ENCODE measurements at regions not wholly inside any gene's neighbourhood (a gene's known extent, or its start where the extent isn't known, plus 50 kb on each side); places are given as distances from the start of the nearest gene placed in this dataset.

- no peak for DNase-seq (ENCODE audit: low spot score)
- no peak overlapping the region for H3K4me3 ChIP-seq
- no peaks in the 10 kb centered on the region for H3F3A ChIP-seq (ENCODE audit: low read depth)
- no peaks in the 10 kb centered on the region for H3K4me1 Mint-ChIP-seq
- no peaks in the 10 kb centered on the region for H3K79me2 ChIP-seq (ENCODE audit: low read depth)
- H3K9me3 Mint-ChIP-seq, result no peaks in the 10 kb centered on the region
- no peak overlapping the region for H3K27ac ChIP-seq
- no peaks in the 10 kb centered on the region for H3K4me1 ChIP-seq
- H3K36me3 ChIP-seq, result no peaks in the 10 kb centered on the region
- H3K27ac Mint-ChIP-seq, result no peak overlapping the region
- no peaks in the 10 kb centered on the region for H3K9me3 ChIP-seq (ENCODE audit: low read depth)
- no peaks in the 10 kb centered on the region for H3K27me3 ChIP-seq
- no peaks in the 10 kb centered on the region for H3K36me3 Mint-ChIP-seq
- TF ChIP-seq, protein P1, sequence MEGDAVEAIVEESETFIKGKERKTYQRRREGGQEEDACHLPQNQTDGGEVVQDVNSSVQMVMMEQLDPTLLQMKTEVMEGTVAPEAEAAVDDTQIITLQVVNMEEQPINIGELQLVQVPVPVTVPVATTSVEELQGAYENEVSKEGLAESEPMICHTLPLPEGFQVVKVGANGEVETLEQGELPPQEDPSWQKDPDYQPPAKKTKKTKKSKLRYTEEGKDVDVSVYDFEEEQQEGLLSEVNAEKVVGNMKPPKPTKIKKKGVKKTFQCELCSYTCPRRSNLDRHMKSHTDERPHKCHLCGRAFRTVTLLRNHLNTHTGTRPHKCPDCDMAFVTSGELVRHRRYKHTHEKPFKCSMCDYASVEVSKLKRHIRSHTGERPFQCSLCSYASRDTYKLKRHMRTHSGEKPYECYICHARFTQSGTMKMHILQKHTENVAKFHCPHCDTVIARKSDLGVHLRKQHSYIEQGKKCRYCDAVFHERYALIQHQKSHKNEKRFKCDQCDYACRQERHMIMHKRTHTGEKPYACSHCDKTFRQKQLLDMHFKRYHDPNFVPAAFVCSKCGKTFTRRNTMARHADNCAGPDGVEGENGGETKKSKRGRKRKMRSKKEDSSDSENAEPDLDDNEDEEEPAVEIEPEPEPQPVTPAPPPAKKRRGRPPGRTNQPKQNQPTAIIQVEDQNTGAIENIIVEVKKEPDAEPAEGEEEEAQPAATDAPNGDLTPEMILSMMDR (IDR thresholded peaks at IDR 0.05), result no peak
- no peak for TF ChIP-seq EZH2 (IDR thresholded peaks at IDR 0.05)
- no peaks in the 10 kb centered on the region for H3K27me3 Mint-ChIP-seq (ENCODE audit: insufficient read depth, low read depth)
- H3K9ac ChIP-seq, result no peak overlapping the region
- H2AFZ ChIP-seq (replicated peaks), result no peak overlapping the region
- no peak overlapping the region for H3K4me3 Mint-ChIP-seq
- no peaks in the 10 kb centered on the region for H4K20me1 ChIP-seq (ENCODE audit: low read depth)
- no peak overlapping the region for H3K4me2 ChIP-seq
These were observed 90.1 kb downstream of the TNFSF18 start for GRCh38 chr1:172960454-172961208.

DNA sequence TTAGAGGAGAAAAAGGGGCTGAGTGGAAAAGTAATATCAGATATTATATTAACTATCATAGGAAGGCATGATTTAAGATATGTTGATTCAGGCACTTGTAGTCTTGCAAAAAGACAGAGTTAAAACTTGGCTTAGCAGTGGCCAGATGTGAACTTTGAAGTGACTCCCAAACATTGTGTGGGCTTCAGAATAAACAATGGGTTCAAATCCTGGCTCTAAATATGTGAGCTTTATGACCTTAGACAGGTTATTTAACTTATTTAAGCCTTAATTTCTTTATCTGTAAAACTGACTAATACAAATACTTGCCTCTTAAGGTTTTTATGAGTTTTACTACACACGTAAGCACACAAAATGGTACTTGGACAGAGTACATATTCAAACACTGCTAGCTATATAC is 85.9 kb downstream of the TNFSF18 start:
- Histone ChIP-seq H3K27me3 (no peaks in the 10 kb centered on the region), H2AFZ (replicated peaks) (no peak overlapping the region), H4K20me1 (ENCODE audit: low read depth) (no peaks in the 10 kb centered on the region), H3K79me2 (ENCODE audit: low read depth) (no peaks in the 10 kb centered on the region), H3K36me3 (no peaks in the 10 kb centered on the region), H3K4me1 (no peaks in the 10 kb centered on the region), H3K4me3 (no peak overlapping the region), H3K4me2 (no peak overlapping the region), H3K9me3 (ENCODE audit: low read depth) (no peaks in the 10 kb centered on the region), H3F3A (ENCODE audit: low read depth) (no peaks in the 10 kb centered on the region), H3K27ac (no peak overlapping the region), H3K9ac (no peak overlapping the region)
- no peak overlapping the region for H3K27ac Mint-ChIP-seq
- H3K4me3 Mint-ChIP-seq, result no peak overlapping the region
- TF ChIP-seq, protein P1 (IDR thresholded peaks at IDR 0.05), result no peak
- TF ChIP-seq EZH2phosphoT487 (IDR thresholded peaks at IDR 0.05) (no peak), EZH2 (IDR thresholded peaks at IDR 0.05) (no peak)
- no peaks in the 10 kb centered on the region for H3K27me3 Mint-ChIP-seq (ENCODE audit: insufficient read depth, low read depth)
- no peaks in the 10 kb centered on the region for H3K9me3 Mint-ChIP-seq
- H3K4me1 Mint-ChIP-seq, result no peaks in the 10 kb centered on the region
- no peak for DNase-seq (ENCODE audit: low spot score)
- H3K36me3 Mint-ChIP-seq, result no peaks in the 10 kb centered on the region

DNA sequence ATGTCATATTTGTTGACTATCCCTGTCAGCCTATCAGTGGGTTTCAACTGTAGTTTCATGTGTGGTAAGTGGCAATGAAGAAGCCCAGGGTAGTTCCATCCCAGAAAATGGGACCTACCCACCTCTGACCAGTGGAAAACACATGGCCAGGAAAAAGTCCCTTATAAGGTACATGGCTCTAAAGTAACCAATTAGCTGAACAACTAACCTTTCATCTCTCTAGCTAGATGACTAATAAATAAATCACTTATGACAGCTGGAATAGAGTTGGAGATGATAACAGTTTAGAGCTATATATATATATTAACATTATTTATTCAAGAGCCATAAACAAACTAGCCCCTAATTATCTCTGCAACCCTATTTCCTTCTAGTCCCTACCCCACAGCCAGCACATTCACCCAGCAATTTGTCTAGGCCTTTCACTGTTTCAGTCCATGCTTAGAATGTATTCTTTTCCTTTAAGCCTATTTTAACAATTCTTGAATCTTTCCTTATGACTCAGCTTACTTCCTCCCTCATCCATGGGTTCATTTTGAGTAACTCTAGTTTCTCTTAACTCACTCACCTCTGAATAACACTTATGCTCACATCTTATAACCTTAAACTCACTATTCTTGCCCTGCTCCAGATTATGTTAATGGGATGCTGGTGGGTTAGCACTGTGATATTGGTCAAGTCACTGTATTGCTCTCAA is 83.7 kb downstream of the TNFSF18 start:
- Histone ChIP-seq H3F3A (ENCODE audit: low read depth) (no peaks in the 10 kb centered on the region), H3K9ac (no peak overlapping the region), H3K4me1 (peaks cover 12% of the 10 kb centered on the region), H3K27me3 (no peaks in the 10 kb centered on the region), H2AFZ (replicated peaks) (no peak overlapping the region), H3K4me2 (no peak overlapping the region), H3K4me3 (no peak overlapping the region), H3K9me3 (ENCODE audit: low read depth) (no peaks in the 10 kb centered on the region), H3K36me3 (no peaks in the 10 kb centered on the region), H4K20me1 (ENCODE audit: low read depth) (no peaks in the 10 kb centered on the region), H3K27ac (no peak overlapping the region), H3K79me2 (ENCODE audit: low read depth) (no peaks in the 10 kb centered on the region)
- TF ChIP-seq EZH2 (IDR thresholded peaks at IDR 0.05), result no peak
- no peak for TF ChIP-seq EZH2phosphoT487 (IDR thresholded peaks at IDR 0.05)
- TF ChIP-seq, protein P1 (IDR thresholded peaks at IDR 0.05), result no peak
- Mint-ChIP-seq H3K4me3 (no peak overlapping the region), H3K36me3 (no peaks in the 10 kb centered on the region), H3K27me3 (ENCODE audit: insufficient read depth, low read depth) (no peaks in the 10 kb centered on the region), H3K27ac (no peak overlapping the region), H3K9me3 (no peaks in the 10 kb centered on the region), H3K4me1 (peaks cover 2% of the 10 kb centered on the region)
- DNase-seq (ENCODE audit: low spot score), result no peak
